ENCODE measurements at regions not wholly inside any gene's neighbourhood (a gene's known extent, or its start where the extent isn't known, plus 50 kb on each side); places are given as distances from the start of the nearest gene placed in this dataset.
"Not testable (repeated sequence)": the region's sequence is repeated elsewhere in the genome, so short reads cannot be mapped to it uniquely, and the experiment has no call there.

GRCh38 chr11:41622707-41623359 lies 163.4 kb upstream of the LRRC4C start:
- no peak overlapping the region for H3K4me3 ChIP-seq
- no peak for DNase-seq
- H3K36me3 ChIP-seq = no peaks in the 10 kb centered on the region
- no peak overlapping the region for H3K27ac ChIP-seq
- H3K27me3 ChIP-seq = no peaks in the 10 kb centered on the region
- no peaks in the 10 kb centered on the region for H3K9me3 ChIP-seq (replicated peaks)
- no peaks in the 10 kb centered on the region for H3K4me1 ChIP-seq

GRCh38 chr11:41659985-41660384 lies 200.5 kb upstream of the LRRC4C start:
- peaks cover 4% of the 10 kb centered on the region for H3K27me3 ChIP-seq
- no peaks in the 10 kb centered on the region for H3K4me1 ChIP-seq
- no peak overlapping the region for H3K27ac ChIP-seq
- no peaks in the 10 kb centered on the region for H3K36me3 ChIP-seq
- H3K4me3 ChIP-seq = no peak overlapping the region
- H3K9me3 ChIP-seq (replicated peaks) = no peaks in the 10 kb centered on the region
- DNase-seq = no peak

- Histone ChIP-seq H3K36me3 (no peaks in the 10 kb centered on the region), H3K4me3 (no peak overlapping the region), H3K9me3 (replicated peaks) (no peaks in the 10 kb centered on the region), H3K4me1 (no peaks in the 10 kb centered on the region), H3K27me3 (peaks cover 4% of the 10 kb centered on the region), H3K27ac (no peak overlapping the region)
- peak in 1 of 2 experiments; percentile 36 for DNase-seq
These were observed 201.1 kb upstream of the LRRC4C start for GRCh38 chr11:41660585-41660984.

- H3K9me3 ChIP-seq (replicated peaks) = no peaks in the 10 kb centered on the region
- no peaks in the 10 kb centered on the region for H3K4me1 ChIP-seq
- H3K27me3 ChIP-seq = no peaks in the 10 kb centered on the region; the same call in none of the 2 replicates
- no peak overlapping the region for H3K27ac ChIP-seq
- H3K4me3 ChIP-seq = no peak overlapping the region
- no peaks in the 10 kb centered on the region for H3K36me3 ChIP-seq
- DNase-seq = no peak
These were observed 206.2 kb upstream of the LRRC4C start for GRCh38 chr11:41665441-41666360.

GRCh38 chr11:41666951-41667653 lies 207.7 kb upstream of the LRRC4C start:
- H3K9me3 ChIP-seq (replicated peaks) = no peaks in the 10 kb centered on the region
- H3K4me1 ChIP-seq = no peaks in the 10 kb centered on the region
- H3K27me3 ChIP-seq = no peaks in the 10 kb centered on the region; the same call in none of the 2 replicates
- no peak overlapping the region for H3K27ac ChIP-seq
- no peaks in the 10 kb centered on the region for H3K36me3 ChIP-seq
- DNase-seq = no peak
- H3K4me3 ChIP-seq = no peak overlapping the region

GRCh38 chr11:41675205-41675604 lies 215.8 kb upstream of the LRRC4C start:
- H3K36me3 ChIP-seq = no peaks in the 10 kb centered on the region
- no peaks in the 10 kb centered on the region for H3K4me1 ChIP-seq
- no peak for DNase-seq
- H3K4me3 ChIP-seq = no peak overlapping the region
- H3K27ac ChIP-seq = no peak overlapping the region
- H3K27me3 ChIP-seq = no peaks in the 10 kb centered on the region
- no peaks in the 10 kb centered on the region for H3K9me3 ChIP-seq (replicated peaks)

GRCh38 chr11:41713030-41713429 lies 253.6 kb upstream of the LRRC4C start:
- no peaks in the 10 kb centered on the region for H3K36me3 ChIP-seq

GRCh38 chr11:41714101-41714500 lies 254.6 kb upstream of the LRRC4C start:
- Histone ChIP-seq H3K27me3 (0 out of 2 replicates have a peak, but pooled peaks cover 5% of the 10 kb centered on the region), H3K27ac (no peak overlapping the region), H3K4me3 (no peak overlapping the region), H3K36me3 (no peaks in the 10 kb centered on the region), H3K4me1 (peaks cover 3% of the 10 kb centered on the region; the same call in 1 of the 2 replicates), H3K9me3 (replicated peaks) (no peaks in the 10 kb centered on the region)
- DNase-seq = no peak

More at GRCh38 chr11:41713030-41713429, 253.6 kb upstream of the LRRC4C start:
- no peak overlapping the region for H3K27ac ChIP-seq
- H3K27me3 ChIP-seq = 0 out of 2 replicates have a peak, but pooled peaks cover 5% of the 10 kb centered on the region
- H3K4me3 ChIP-seq = no peak overlapping the region
- peaks cover 3% of the 10 kb centered on the region; the same call in 1 of the 2 replicates for H3K4me1 ChIP-seq
- DNase-seq = no peak
- H3K9me3 ChIP-seq (replicated peaks) = no peaks in the 10 kb centered on the region

GRCh38 chr11:41716862-41717261 lies 257.4 kb upstream of the LRRC4C start:
- Histone ChIP-seq H3K27me3 (0 out of 2 replicates have a peak, but pooled peaks cover 5% of the 10 kb centered on the region), H3K9me3 (replicated peaks) (no peaks in the 10 kb centered on the region), H3K27ac (no peak overlapping the region), H3K36me3 (no peaks in the 10 kb centered on the region), H3K4me3 (no peak overlapping the region), H3K4me1 (peaks cover 3% of the 10 kb centered on the region; the same call in 1 of the 2 replicates)
- DNase-seq = no peak

GRCh38 chr11:41720761-41721160 lies 261.3 kb upstream of the LRRC4C start:
- H3K27ac ChIP-seq = no peak overlapping the region
- no peaks in the 10 kb centered on the region for H3K9me3 ChIP-seq (replicated peaks)
- H3K36me3 ChIP-seq = no peaks in the 10 kb centered on the region
- no peaks in the 10 kb centered on the region for H3K27me3 ChIP-seq
- no peak overlapping the region for H3K4me3 ChIP-seq
- no peaks in the 10 kb centered on the region for H3K4me1 ChIP-seq
- no peak for DNase-seq

GRCh38 chr11:41728161-41728560 lies 268.7 kb upstream of the LRRC4C start:
- not testable (repeated sequence) for H3K4me1 ChIP-seq; H3K27me3 ChIP-seq; H3K36me3 ChIP-seq; H3K27ac ChIP-seq; H3K9me3 ChIP-seq (replicated peaks); H3K4me3 ChIP-seq; DNase-seq

- no peaks in the 10 kb centered on the region for H3K36me3 ChIP-seq
- H3K9me3 ChIP-seq (replicated peaks) = no peaks in the 10 kb centered on the region
- no peak overlapping the region for H3K4me3 ChIP-seq
- DNase-seq = no peak
- no peaks in the 10 kb centered on the region for H3K4me1 ChIP-seq
- no peaks in the 10 kb centered on the region for H3K27me3 ChIP-seq
- no peak overlapping the region for H3K27ac ChIP-seq
These were observed 315.8 kb upstream of the LRRC4C start for GRCh38 chr11:41775296-41775695.

- no peak for DNase-seq
These were observed 320.0 kb upstream of the LRRC4C start for GRCh38 chr11:41779401-41779960.

GRCh38 chr11:41781441-41781840 lies 322.0 kb upstream of the LRRC4C start:
- Histone ChIP-seq H3K4me1 (no peaks in the 10 kb centered on the region), H3K9me3 (replicated peaks) (no peaks in the 10 kb centered on the region), H3K4me3 (no peak overlapping the region), H3K36me3 (no peaks in the 10 kb centered on the region), H3K27ac (no peak overlapping the region), H3K27me3 (no peaks in the 10 kb centered on the region)
- no peak for DNase-seq

More at GRCh38 chr11:41779401-41779960, 320.0 kb upstream of the LRRC4C start:
- H3K4me3 ChIP-seq = no peak overlapping the region
- no peaks in the 10 kb centered on the region for H3K27me3 ChIP-seq
- H3K9me3 ChIP-seq (replicated peaks) = no peaks in the 10 kb centered on the region
- no peaks in the 10 kb centered on the region for H3K4me1 ChIP-seq
- no peak overlapping the region for H3K27ac ChIP-seq
- H3K36me3 ChIP-seq = no peaks in the 10 kb centered on the region
